GM23338 (cell line): ENCODE measurements at regions not wholly inside any gene's neighbourhood (a gene's known extent, or its start where the extent isn't known, plus 50 kb on each side); places are given as distances from the start of the nearest gene placed in this dataset.

Experiments
- ATAC-seq: fragments of 200-7000 bp; cut with Tn5 transposase; 3 replicates; pipeline ENCODE4 v1.9.1; 2020
- DNase-seq: peaks from one replicate; pipeline ENCODE4 v3.0.0-alpha.2; 2015; ENCODE audit warnings: low spot score
- H2AFZ ChIP-seq: fragments of 200-600 bp; sonication (generic); 2 replicates; pipeline ENCODE4 v1.8.0; 2016; ENCODE audit warnings: antibody characterized with exemption, mild to moderate bottlenecking, moderate library complexity
- H3F3A ChIP-seq: fragments of 200-600 bp; sonication (generic); replicated peaks from 2 replicates; pipeline ENCODE4 v1.8.0; 2017; ENCODE audit warnings: antibody characterized with exemption, mixed run types, low read depth
- H3K27ac ChIP-seq: fragments of 200-600 bp; sonication (generic); 2 replicates; pipeline ENCODE4 v1.6.1; 2016; ENCODE audit warnings: low read depth
- H3K27me3 ChIP-seq: fragments of 200-600 bp; sonication (generic); 2 replicates; pipeline ENCODE4 v1.8.0; 2016; ENCODE audit warnings: mild to moderate bottlenecking, mixed run types, moderate library complexity; ENCODE audit not compliant: insufficient read depth
- H3K36me3 ChIP-seq: fragments of 200-600 bp; sonication (generic); 2 replicates; pipeline ENCODE4 v1.8.0; 2016; ENCODE audit warnings: mild to moderate bottlenecking; ENCODE audit not compliant: insufficient read depth
- H3K4me1 ChIP-seq: fragments of 200-600 bp; sonication (generic); 2 replicates; pipeline ENCODE4 v1.8.0; 2016; ENCODE audit warnings: mild to moderate bottlenecking, moderate library complexity; ENCODE audit not compliant: insufficient read depth
- H3K4me2 ChIP-seq: fragments of 200-600 bp; sonication (generic); 2 replicates; pipeline ENCODE4 v1.7.1; 2017; ENCODE audit warnings: mixed run types
- H3K4me3 ChIP-seq: fragments of 200-600 bp; sonication (generic); 2 replicates; pipeline ENCODE4 v1.6.1; 2016; ENCODE audit warnings: mixed run types
- H3K79me2 ChIP-seq: fragments of 200-600 bp; sonication (generic); replicated peaks from 2 replicates; pipeline ENCODE4 v1.8.0; 2017; ENCODE audit warnings: mild to moderate bottlenecking; ENCODE audit not compliant: insufficient read depth
- H3K9me2 ChIP-seq: fragments of 200-600 bp; sonication (generic); 2 replicates; pipeline ENCODE4 v1.8.0; 2017; ENCODE audit not compliant: insufficient read depth
- H4K20me1 ChIP-seq: fragments of 200-600 bp; sonication (generic); replicated peaks from 2 replicates; pipeline ENCODE4 v1.8.0; 2017; ENCODE audit warnings: mild to moderate bottlenecking; ENCODE audit not compliant: insufficient read depth
- H3K27ac Mint-ChIP-seq: 2 replicates; pipeline ENCODE4 v1.8.0; 2020; ENCODE audit warnings: inconsistent platforms, mild to moderate bottlenecking, moderate library complexity, mixed read lengths
- H3K27me3 Mint-ChIP-seq: 3 replicates; pipeline ENCODE4 v1.8.0; 2022; ENCODE audit warnings: low read depth, mild to moderate bottlenecking, moderate library complexity, mixed read lengths, inconsistent platforms; ENCODE audit not compliant: insufficient read depth, poor library complexity
- H3K36me3 Mint-ChIP-seq: 3 replicates; pipeline ENCODE4 v1.8.0; 2021; ENCODE audit warnings: low read depth, mild to moderate bottlenecking, inconsistent platforms, moderate library complexity, mixed read lengths
- H3K4me1 Mint-ChIP-seq: 3 replicates; pipeline ENCODE4 v1.8.0; 2020; ENCODE audit warnings: mild to moderate bottlenecking, inconsistent platforms, mixed read lengths
- H3K4me3 Mint-ChIP-seq: 3 replicates; pipeline ENCODE4 v1.8.0; 2021; ENCODE audit warnings: moderate library complexity, mild to moderate bottlenecking, inconsistent platforms, mixed read lengths
- H3K9me3 Mint-ChIP-seq: 3 replicates; pipeline ENCODE4 v1.8.0; 2020; ENCODE audit warnings: moderate library complexity, mild to moderate bottlenecking, inconsistent platforms, mixed read lengths
- CREB1 ChIP-seq: fragments of 250-450 bp; sonication (Bioruptor Pico); IDR thresholded peaks from 2 replicates; pipeline ENCODE4 v1.5.0; 2020; ENCODE audit warnings: low read depth, mild to moderate bottlenecking, moderate library complexity
- CTCF ChIP-seq, 2 experiments: fragments of 200-600 bp in 1 of 2; sonication (generic) in 1 of 2; conservative IDR thresholded peaks; 2 replicates each; pipeline versions ENCODE4 v1.5.1 to v1.6.1; 2016 to 2017; ENCODE audit warnings: antibody characterized with exemption in 2 of 2, low read depth in 2 of 2, mild to moderate bottlenecking in 2 of 2, moderate library complexity in 1 of 2
- ETS1 ChIP-seq: IDR thresholded peaks from 2 replicates; pipeline ENCODE4 v1.6.1; 2016; ENCODE audit warnings: antibody characterized with exemption
- EZH2 ChIP-seq: fragments of 200-600 bp; sonication (generic); IDR thresholded peaks from one replicate; pipeline ENCODE4 v1.8.0; 2017; ENCODE audit warnings: antibody characterized with exemption, mild to moderate bottlenecking, low read depth; ENCODE audit not compliant: unreplicated experiment
- JUNB ChIP-seq: IDR thresholded peaks from one replicate; pipeline ENCODE4 v1.6.1; 2016; ENCODE audit warnings: antibody characterized with exemption; ENCODE audit not compliant: unreplicated experiment
- STAT1 ChIP-seq: IDR thresholded peaks from one replicate; pipeline ENCODE4 v1.6.1; 2016; ENCODE audit warnings: antibody characterized with exemption; ENCODE audit not compliant: unreplicated experiment
- ZNF331 ChIP-seq: fragments of 250-450 bp; sonication (Bioruptor Pico); IDR thresholded peaks from 2 replicates; pipeline ENCODE4 v1.5.0; 2020; ENCODE audit warnings: low read depth, mild to moderate bottlenecking, moderate library complexity

- Histone ChIP-seq H3K4me3 (no peak overlapping the region), H3K4me1 (peaks cover 4% of the 10 kb centered on the region), H3K79me2 (no peaks in the 10 kb centered on the region), H3F3A (no peaks in the 10 kb centered on the region), H3K4me2 (no peak overlapping the region), H4K20me1 (no peaks in the 10 kb centered on the region), H3K36me3 (no peaks in the 10 kb centered on the region), H3K27me3 (no peaks in the 10 kb centered on the region), H3K27ac (no peak overlapping the region), H3K9me2 (0 out of 2 replicates have a peak, but pooled peaks cover 2% of the 10 kb centered on the region), H2AFZ (peak overlapping the region; percentile 38; the same call in 1 of the 2 replicates)
- ATAC-seq (no peak), DNase-seq (no peak)
- peaks cover 9% of the 10 kb centered on the region for H3K27me3 Mint-ChIP-seq
- no peaks in the 10 kb centered on the region for H3K36me3 Mint-ChIP-seq
- no peaks in the 10 kb centered on the region for H3K9me3 Mint-ChIP-seq
- H3K27ac Mint-ChIP-seq = no peak overlapping the region
- peaks cover 8% of the 10 kb centered on the region; the same call in 2 of the 3 replicates for H3K4me1 Mint-ChIP-seq
- no peak overlapping the region for H3K4me3 Mint-ChIP-seq
- TF ChIP-seq STAT1 (no peak), ZNF331 (CRISPR knock-in tag) (no peak), EZH2 (no peak), JUNB (no peak), CTCF (conservative IDR thresholded peaks at IDR 0.05; ENCODE audit: low read depth in 2 of 2) (no peak), CREB1 (CRISPR knock-in tag) (no peak), ETS1 (no peak)
Measured at GRCh38 chr1:8142955-8143629, 117.0 kb upstream of the ERRFI1 start.

GRCh38 chr1:8139941-8140340 is 113.8 kb upstream of the ERRFI1 start:
- DNase-seq = no peak
- Histone ChIP-seq H3K4me3 (no peak overlapping the region), H3K9me2 (0 out of 2 replicates have a peak, but pooled peaks cover 6% of the 10 kb centered on the region), H3K79me2 (no peaks in the 10 kb centered on the region), H3F3A (no peaks in the 10 kb centered on the region), H3K27ac (no peak overlapping the region), H3K4me1 (peaks cover 9% of the 10 kb centered on the region), H3K27me3 (no peaks in the 10 kb centered on the region), H3K36me3 (no peaks in the 10 kb centered on the region), H4K20me1 (no peaks in the 10 kb centered on the region), H3K4me2 (no peak overlapping the region), H2AFZ (peak overlapping the region; percentile 97)
- Mint-ChIP-seq H3K27me3 (peaks cover 6% of the 10 kb centered on the region), H3K4me1 (peaks cover 8% of the 10 kb centered on the region; the same call in 2 of the 3 replicates), H3K4me3 (no peak overlapping the region), H3K36me3 (no peaks in the 10 kb centered on the region), H3K27ac (no peak overlapping the region), H3K9me3 (no peaks in the 10 kb centered on the region)
- TF ChIP-seq EZH2 = no peak
- no peak for TF ChIP-seq ETS1
- no peak for TF ChIP-seq CREB1 (CRISPR knock-in tag)
- no peak for ATAC-seq
